SK-N-SH (cell line): ENCODE measurements at regions not wholly inside any gene's neighbourhood (a gene's known extent, or its start where the extent isn't known, plus 50 kb on each side); places are given as distances from the start of the nearest gene placed in this dataset.

ENCODE experiments used
- CTCF ChIA-PET: fragments of 300-600, 350-600 bp; formaldehyde crosslinking; extraction: SDS; loops from one replicate; lab custom pipeline; 2021; lab: Yijun Ruan, JAX
- POLR2A ChIA-PET: fragments of 350-600 bp; sonication (Branson Sonifier 250); formaldehyde crosslinking; extraction: SDS; loops from one replicate; lab custom pipeline; 2020; ENCODE audit warnings: antibody characterized with exemption, inconsistent platforms; lab: Yijun Ruan, JAX
- DNase-seq: peaks from one replicate; pipeline ENCODE4 v3.0.0; 2012
- H2AFZ ChIP-seq: fragments of 200-600 bp; sonication (generic); 2 replicates; pipeline ENCODE4 v1.8.1; 2016; ENCODE audit warnings: antibody characterized with exemption, mild to moderate bottlenecking, low read depth
- H3F3A ChIP-seq: fragments of 200-600 bp; sonication (generic); replicated peaks from 2 replicates; pipeline ENCODE3; 2016; ENCODE audit warnings: antibody characterized with exemption, mild to moderate bottlenecking; ENCODE audit not compliant: insufficient read depth
- H3K27ac ChIP-seq, 2 experiments: fragments of 200-500 bp in 1 of 2; fragments of 200-600 bp in 1 of 2; sonication (Bioruptor generic) in 1 of 2; sonication (generic), shearing (Covaris generic) in 1 of 2; 2 replicates each; pipeline versions ENCODE4 v1.5.1 to v1.6.1; 2014 to 2016; ENCODE audit warnings: low read depth in 2 of 2, inconsistent platforms in 1 of 2, low read length in 1 of 2, mild to moderate bottlenecking in 1 of 2, mixed read lengths in 1 of 2
- H3K27me3 ChIP-seq: fragments of 200-600 bp; sonication (generic), shearing (Covaris generic); 2 replicates; pipeline ENCODE4 v1.6.1; 2016; ENCODE audit warnings: mixed run types; ENCODE audit not compliant: insufficient read depth
- H3K36me3 ChIP-seq, 2 experiments: fragments of 200-500 bp in 1 of 2; fragments of 200-600 bp in 1 of 2; sonication (Bioruptor generic) in 1 of 2; sonication (generic) in 1 of 2; replicated peaks in 1 of 2; 2 replicates each; pipeline versions ENCODE3 to v1.5.1; 2014 to 2016; ENCODE audit warnings: low read length in 1 of 2, mild to moderate bottlenecking in 1 of 2; ENCODE audit not compliant: insufficient read depth in 2 of 2, control insufficient read depth in 1 of 2
- H3K4me1 ChIP-seq, 2 experiments: fragments of 200-500 bp in 1 of 2; fragments of 200-600 bp in 1 of 2; sonication (Bioruptor generic) in 1 of 2; sonication (generic), shearing (Covaris generic) in 1 of 2; 2 replicates each; pipeline versions ENCODE4 v1.5.1 to v1.6.1; 2014 to 2016; ENCODE audit warnings: low read depth in 1 of 2, low read length in 1 of 2, mixed run types in 1 of 2; ENCODE audit not compliant: insufficient read depth in 2 of 2, control insufficient read depth in 1 of 2
- H3K4me2 ChIP-seq: fragments of 200-600 bp; sonication (generic), shearing (Covaris generic); 2 replicates; pipeline ENCODE4 v1.6.1; 2017; ENCODE audit warnings: mixed run types
- H3K4me3 ChIP-seq, 2 experiments: fragments of 200-500 bp in 1 of 2; fragments of 200-600 bp in 1 of 2; sonication (Bioruptor generic) in 1 of 2; sonication (generic), shearing (Covaris generic) in 1 of 2; 2 replicates each; pipeline versions ENCODE4 v1.5.1 to v1.8.1; 2014 to 2016; ENCODE audit warnings: low read depth in 2 of 2, inconsistent platforms in 1 of 2, low read length in 1 of 2, mild to moderate bottlenecking in 1 of 2, mixed read lengths in 1 of 2, moderate library complexity in 1 of 2
- H3K79me2 ChIP-seq: fragments of 200-600 bp; sonication (generic); 2 replicates; pipeline ENCODE4 v1.8.1; 2017; ENCODE audit warnings: mild to moderate bottlenecking; ENCODE audit not compliant: insufficient read depth
- H3K9ac ChIP-seq: fragments of 200-600 bp; sonication (generic); 2 replicates; pipeline ENCODE4 v1.6.1; 2017; ENCODE audit warnings: mixed run types
- H3K9me2 ChIP-seq: fragments of 200-600 bp; sonication (generic); 2 replicates; pipeline ENCODE4 v1.6.1; 2017; ENCODE audit warnings: mixed run types
- H3K9me3 ChIP-seq: fragments of 200-600 bp; sonication (generic); 2 replicates; pipeline ENCODE4 v1.6.1; 2017; ENCODE audit warnings: mixed run types, mild to moderate bottlenecking, moderate library complexity
- H4K20me1 ChIP-seq: fragments of 200-600 bp; sonication (generic); 2 replicates; pipeline ENCODE4 v1.6.1; 2017; ENCODE audit warnings: mild to moderate bottlenecking, mixed run types; ENCODE audit not compliant: insufficient read depth
- CHD2 ChIP-seq: fragments of 150-350 bp; IDR thresholded peaks from 2 replicates; pipeline ENCODE4 v1.6.1; 2018; ENCODE audit warnings: low read length; ENCODE audit not compliant: partially characterized antibody
- FOXJ3 ChIP-seq: sonication (generic); formaldehyde crosslinking; IDR thresholded peaks from 2 replicates; pipeline ENCODE4 v1.5.1; 2020; ENCODE audit warnings: mild to moderate bottlenecking, missing genetic modification reagents
- GABPA ChIP-seq: IDR thresholded peaks from 2 replicates; pipeline ENCODE4 v1.4.0; 2012; ENCODE audit warnings: low read depth, mild to moderate bottlenecking
- GATA2 ChIP-seq: sonication (generic); formaldehyde crosslinking; IDR thresholded peaks from 2 replicates; pipeline ENCODE4 v1.5.0; 2020; ENCODE audit warnings: mild to moderate bottlenecking, missing genetic modification reagents
- JUND ChIP-seq: IDR thresholded peaks from 2 replicates; pipeline ENCODE4 v1.4.0; 2012
- MEF2A ChIP-seq: IDR thresholded peaks from 2 replicates; pipeline ENCODE4 v1.4.0; 2012; ENCODE audit warnings: low read depth, borderline replicate concordance
- MXI1 ChIP-seq: IDR thresholded peaks from 2 replicates; pipeline ENCODE4 v1.6.1; 2012; ENCODE audit warnings: mild to moderate bottlenecking, low read depth, low read length, improper control_type of control experiment
- NFIC ChIP-seq: IDR thresholded peaks from 2 replicates; pipeline ENCODE4 v1.4.0; 2012; ENCODE audit warnings: borderline replicate concordance
- PBX3 ChIP-seq: IDR thresholded peaks from 2 replicates; pipeline ENCODE4; 2012
- POLR2AphosphoS5 ChIP-seq: IDR thresholded peaks from 2 replicates; pipeline ENCODE4 v1.6.1; 2012; ENCODE audit warnings: low read depth, low read length
- RCOR1 ChIP-seq: fragments of 150-350 bp; IDR thresholded peaks from 2 replicates; pipeline ENCODE4 v1.6.1; 2017; ENCODE audit warnings: antibody characterized with exemption, low read length
- RFX5 ChIP-seq: IDR thresholded peaks from 2 replicates; pipeline ENCODE4 v1.6.1; 2012; ENCODE audit warnings: mild to moderate bottlenecking, improper control_type of control experiment, low read length
- RXRA ChIP-seq: IDR thresholded peaks from 2 replicates; pipeline ENCODE4 v1.4.0; 2012; ENCODE audit warnings: low read depth, mild to moderate bottlenecking, borderline replicate concordance
- SMC3 ChIP-seq: IDR thresholded peaks from 2 replicates; pipeline ENCODE4 v1.6.1; 2012; ENCODE audit warnings: low read depth, low read length, improper control_type of control experiment
- TAF1 ChIP-seq: IDR thresholded peaks from 2 replicates; pipeline ENCODE4 v1.6.1; 2012; ENCODE audit warnings: low read depth, mild to moderate bottlenecking, low read length, moderate library complexity, borderline replicate concordance
- USF1 ChIP-seq: IDR thresholded peaks from 2 replicates; pipeline ENCODE4 v1.4.0; 2012; ENCODE audit warnings: low read depth, borderline replicate concordance
- WGBS: methylation state at CpG from one replicate; pipeline ENCODE4 v1.1.6; 2017; ENCODE audit warnings: low lambda C conversion rate; 5-methylcytosine and 5-hydroxymethylcytosine counted together
- TF ChIP-seq, protein P1 (sequence below): fragments of 150-350 bp; IDR thresholded peaks from 2 replicates; pipeline ENCODE4 v1.6.1; 2016; ENCODE audit warnings: mild to moderate bottlenecking, low read depth, low read length
- TF ChIP-seq, protein P2 (sequence below): fragments of 150-350 bp; IDR thresholded peaks from 2 replicates; pipeline ENCODE4 v1.6.1; 2017; ENCODE audit warnings: antibody characterized with exemption, low read length, low read depth, borderline replicate concordance
- TF ChIP-seq, protein P3 (sequence below): IDR thresholded peaks from 2 replicates; pipeline ENCODE4 v1.6.1; 2012; ENCODE audit warnings: mild to moderate bottlenecking, low read depth, low read length, moderate library complexity

- Histone ChIP-seq H4K20me1 (no peaks in the 10 kb centered on the region), H3F3A (no peaks in the 10 kb centered on the region), H3K9me2 (no peaks in the 10 kb centered on the region), H2AFZ (no peak overlapping the region), H3K4me2 (no peak overlapping the region), H3K79me2 (no peaks in the 10 kb centered on the region), H3K27me3 (0 out of 2 replicates have a peak, but pooled peaks cover 4% of the 10 kb centered on the region), H3K4me3 (no peak overlapping the region), H3K27ac (no peak overlapping the region), H3K9me3 (no peaks in the 10 kb centered on the region), H3K9ac (no peak overlapping the region), H3K36me3 (no peaks in the 10 kb centered on the region), H3K4me1 (no peaks in the 10 kb centered on the region)
- WGBS, result 32% methylated on average over 3 of the region's 3 CpGs
- DNase-seq, result no peak
- CTCF ChIA-PET, result interaction anchor here (1.0 kb wide), 1 partner anchor 713 kb away, joined by 3 read pairs; no protein-coding TSS in a partner anchor
- POLR2A ChIA-PET, result no interaction called here
- no peak for TF ChIP-seq USF1
- no peak for TF ChIP-seq SMC3
- TF ChIP-seq PBX3, result no peak
- no peak for TF ChIP-seq MEF2A
- TF ChIP-seq RXRA, result no peak
- no peak for TF ChIP-seq NFIC
- no peak for TF ChIP-seq RFX5
- no peak for TF ChIP-seq RCOR1
- TF ChIP-seq, protein P1, sequence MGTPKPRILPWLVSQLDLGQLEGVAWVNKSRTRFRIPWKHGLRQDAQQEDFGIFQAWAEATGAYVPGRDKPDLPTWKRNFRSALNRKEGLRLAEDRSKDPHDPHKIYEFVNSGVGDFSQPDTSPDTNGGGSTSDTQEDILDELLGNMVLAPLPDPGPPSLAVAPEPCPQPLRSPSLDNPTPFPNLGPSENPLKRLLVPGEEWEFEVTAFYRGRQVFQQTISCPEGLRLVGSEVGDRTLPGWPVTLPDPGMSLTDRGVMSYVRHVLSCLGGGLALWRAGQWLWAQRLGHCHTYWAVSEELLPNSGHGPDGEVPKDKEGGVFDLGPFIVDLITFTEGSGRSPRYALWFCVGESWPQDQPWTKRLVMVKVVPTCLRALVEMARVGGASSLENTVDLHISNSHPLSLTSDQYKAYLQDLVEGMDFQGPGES, result no peak
- TF ChIP-seq, protein P2, sequence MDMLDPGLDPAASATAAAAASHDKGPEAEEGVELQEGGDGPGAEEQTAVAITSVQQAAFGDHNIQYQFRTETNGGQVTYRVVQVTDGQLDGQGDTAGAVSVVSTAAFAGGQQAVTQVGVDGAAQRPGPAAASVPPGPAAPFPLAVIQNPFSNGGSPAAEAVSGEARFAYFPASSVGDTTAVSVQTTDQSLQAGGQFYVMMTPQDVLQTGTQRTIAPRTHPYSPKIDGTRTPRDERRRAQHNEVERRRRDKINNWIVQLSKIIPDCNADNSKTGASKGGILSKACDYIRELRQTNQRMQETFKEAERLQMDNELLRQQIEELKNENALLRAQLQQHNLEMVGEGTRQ, result no peak
- TF ChIP-seq GATA2 (CRISPR knock-in tag), result no peak
- TF ChIP-seq FOXJ3 (CRISPR knock-in tag), result no peak
- TF ChIP-seq CHD2, result no peak
- no peak for TF ChIP-seq MXI1
- no peak for TF ChIP-seq JUND
- TF ChIP-seq GABPA, result no peak
- TF ChIP-seq, protein P3, sequence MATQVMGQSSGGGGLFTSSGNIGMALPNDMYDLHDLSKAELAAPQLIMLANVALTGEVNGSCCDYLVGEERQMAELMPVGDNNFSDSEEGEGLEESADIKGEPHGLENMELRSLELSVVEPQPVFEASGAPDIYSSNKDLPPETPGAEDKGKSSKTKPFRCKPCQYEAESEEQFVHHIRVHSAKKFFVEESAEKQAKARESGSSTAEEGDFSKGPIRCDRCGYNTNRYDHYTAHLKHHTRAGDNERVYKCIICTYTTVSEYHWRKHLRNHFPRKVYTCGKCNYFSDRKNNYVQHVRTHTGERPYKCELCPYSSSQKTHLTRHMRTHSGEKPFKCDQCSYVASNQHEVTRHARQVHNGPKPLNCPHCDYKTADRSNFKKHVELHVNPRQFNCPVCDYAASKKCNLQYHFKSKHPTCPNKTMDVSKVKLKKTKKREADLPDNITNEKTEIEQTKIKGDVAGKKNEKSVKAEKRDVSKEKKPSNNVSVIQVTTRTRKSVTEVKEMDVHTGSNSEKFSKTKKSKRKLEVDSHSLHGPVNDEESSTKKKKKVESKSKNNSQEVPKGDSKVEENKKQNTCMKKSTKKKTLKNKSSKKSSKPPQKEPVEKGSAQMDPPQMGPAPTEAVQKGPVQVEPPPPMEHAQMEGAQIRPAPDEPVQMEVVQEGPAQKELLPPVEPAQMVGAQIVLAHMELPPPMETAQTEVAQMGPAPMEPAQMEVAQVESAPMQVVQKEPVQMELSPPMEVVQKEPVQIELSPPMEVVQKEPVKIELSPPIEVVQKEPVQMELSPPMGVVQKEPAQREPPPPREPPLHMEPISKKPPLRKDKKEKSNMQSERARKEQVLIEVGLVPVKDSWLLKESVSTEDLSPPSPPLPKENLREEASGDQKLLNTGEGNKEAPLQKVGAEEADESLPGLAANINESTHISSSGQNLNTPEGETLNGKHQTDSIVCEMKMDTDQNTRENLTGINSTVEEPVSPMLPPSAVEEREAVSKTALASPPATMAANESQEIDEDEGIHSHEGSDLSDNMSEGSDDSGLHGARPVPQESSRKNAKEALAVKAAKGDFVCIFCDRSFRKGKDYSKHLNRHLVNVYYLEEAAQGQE, result no peak
- TF ChIP-seq TAF1, result no peak
- TF ChIP-seq POLR2AphosphoS5, result no peak
Observed at GRCh38 chr3:31481697-31482096, 51.0 kb upstream of the STT3B start.
